ENCODE measurements at regions not wholly inside any gene's neighbourhood (a gene's known extent, or its start where the extent isn't known, plus 50 kb on each side); places are given as distances from the start of the nearest gene placed in this dataset.

DNA sequence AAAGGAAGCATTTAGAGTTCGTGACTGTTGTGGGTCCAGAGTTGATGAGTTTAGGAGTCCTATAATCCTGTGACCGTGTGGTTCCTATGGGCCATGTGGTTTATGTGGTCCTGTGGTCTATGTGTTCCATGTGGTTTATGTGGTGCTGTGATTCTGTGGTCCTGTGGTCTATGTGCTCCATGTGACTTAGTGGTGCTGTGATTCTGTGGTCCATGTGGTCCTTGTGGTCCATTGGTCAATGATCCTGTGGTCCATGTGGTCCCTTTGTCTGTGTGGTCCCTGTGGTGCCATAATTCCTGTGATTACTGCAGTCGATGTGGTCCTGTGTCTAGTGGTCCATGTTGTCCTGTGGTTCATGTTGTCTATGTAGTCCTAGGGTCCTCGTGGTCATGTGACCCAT, 167.3 kb downstream of the TMEM18 start:
- no peak for DNase-seq (ENCODE audit: low read depth)

DNA sequence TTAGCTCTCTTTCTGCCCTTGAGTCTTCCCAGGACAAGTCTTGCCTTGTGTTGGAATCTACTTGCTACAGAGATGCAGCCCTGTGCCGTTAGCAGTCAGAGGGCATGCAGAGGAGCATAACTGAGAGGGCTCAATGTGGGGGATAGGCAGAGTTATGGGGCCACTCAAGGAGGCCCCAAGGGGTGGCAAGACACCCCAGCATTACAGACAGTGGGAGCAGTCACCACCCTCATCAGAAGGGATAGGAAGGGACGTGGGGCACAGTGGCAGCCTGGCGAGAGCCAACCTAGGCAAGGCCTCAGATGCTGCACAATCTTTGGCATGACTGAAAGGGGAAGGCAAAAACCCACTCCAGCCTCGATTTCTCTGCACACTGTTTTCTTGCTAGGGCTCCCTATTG, 169.1 kb downstream of the TMEM18 start:
- DNase-seq (ENCODE audit: low read depth) = no peak

DNA sequence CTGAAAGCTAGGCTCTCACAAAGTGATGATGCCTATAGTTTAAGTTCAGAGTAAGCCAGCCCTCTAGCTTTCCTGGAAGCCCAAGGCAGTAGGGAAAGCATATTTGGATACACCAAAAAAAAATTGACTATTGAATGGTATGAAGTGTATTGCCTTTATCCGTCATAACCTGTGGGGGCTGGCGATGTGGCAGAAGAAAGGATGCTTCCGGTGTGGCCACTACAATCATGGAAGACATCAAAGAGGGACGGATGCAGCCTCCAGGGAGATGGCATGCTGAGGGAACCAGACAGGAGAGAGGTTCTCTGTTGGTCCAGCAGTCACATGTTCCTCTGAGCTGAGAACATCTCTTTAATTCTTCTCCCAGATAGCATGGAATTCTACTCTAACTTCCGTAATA, 170.3 kb downstream of the TMEM18 start:
- DNase-seq (ENCODE audit: low read depth) = no peak

DNA sequence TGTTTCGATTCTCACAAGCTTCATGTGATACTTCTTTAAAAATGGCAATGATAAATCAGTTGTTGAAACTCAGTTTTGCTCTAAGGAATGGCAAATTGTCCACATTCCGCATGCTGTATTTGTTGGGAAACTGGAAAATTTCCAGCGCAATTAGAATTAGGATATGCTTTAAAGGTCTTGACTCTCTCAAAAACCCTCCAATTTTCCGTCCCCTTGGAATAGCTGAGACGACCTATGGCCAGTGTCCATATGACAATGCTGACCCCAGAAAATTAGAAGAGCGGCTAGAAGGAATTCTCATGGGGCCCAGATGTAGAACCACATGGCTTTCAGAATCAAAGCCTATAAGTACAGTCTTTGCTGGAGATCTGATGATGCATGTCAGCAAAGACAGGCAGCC, 170.8 kb downstream of the TMEM18 start:
- DNase-seq (ENCODE audit: low read depth) = no peak

DNA sequence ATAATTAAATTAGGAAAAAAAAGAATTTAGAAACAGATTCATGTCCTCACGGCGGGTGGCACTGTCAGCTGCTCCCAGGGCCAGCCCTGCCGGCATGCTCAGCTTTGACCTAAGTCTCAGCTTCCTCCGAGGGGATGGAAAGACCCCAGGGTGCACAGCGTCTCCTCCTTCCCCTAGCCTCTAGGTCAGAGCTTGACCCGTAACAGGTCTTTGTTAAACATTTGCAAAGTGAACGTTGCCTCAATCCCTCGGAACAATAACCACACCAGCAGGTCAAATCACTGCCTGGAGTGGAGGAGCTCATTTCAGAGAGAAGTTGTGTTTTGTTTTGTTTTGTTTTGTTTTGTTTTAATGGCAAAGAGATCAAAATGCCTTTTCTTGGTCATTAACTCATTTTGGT, 171.3 kb downstream of the TMEM18 start:
- DNase-seq (ENCODE audit: low read depth) = no peak

DNA sequence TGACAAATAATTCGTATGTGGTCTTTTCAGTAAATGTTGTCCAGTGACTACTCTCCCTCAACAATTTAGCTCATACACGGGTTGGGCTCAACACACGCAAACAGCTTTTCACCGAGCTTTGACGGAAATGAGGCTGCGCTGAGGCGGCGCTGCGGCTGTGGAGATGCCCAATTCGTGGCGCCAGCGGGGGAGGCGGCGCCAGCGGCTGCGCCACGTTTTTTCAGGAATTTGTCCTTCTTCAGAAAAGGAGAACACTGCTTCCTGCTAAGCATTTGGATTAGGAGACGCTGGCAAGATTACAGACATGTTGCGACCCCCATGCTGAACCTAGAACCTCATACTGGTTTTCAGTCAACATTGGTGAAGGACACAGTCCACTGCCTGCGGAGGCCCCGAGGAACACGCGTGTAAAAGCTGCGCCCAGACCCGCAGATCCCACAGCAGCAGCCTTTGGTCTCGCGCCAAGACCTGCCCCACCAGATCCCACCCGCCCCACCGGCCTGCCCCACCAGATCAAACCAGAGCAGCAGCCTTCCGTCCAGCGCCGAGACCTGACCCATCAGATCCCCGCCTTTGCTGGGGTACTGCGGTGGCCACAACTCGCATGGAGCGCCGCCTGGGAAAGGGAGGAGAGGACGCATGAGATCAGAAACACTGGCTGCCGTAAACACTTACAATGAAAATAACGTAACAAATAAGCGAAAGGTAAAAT, 173.8 kb downstream of the TMEM18 start:
- DNase-seq (ENCODE audit: low read depth) = no peak

DNA sequence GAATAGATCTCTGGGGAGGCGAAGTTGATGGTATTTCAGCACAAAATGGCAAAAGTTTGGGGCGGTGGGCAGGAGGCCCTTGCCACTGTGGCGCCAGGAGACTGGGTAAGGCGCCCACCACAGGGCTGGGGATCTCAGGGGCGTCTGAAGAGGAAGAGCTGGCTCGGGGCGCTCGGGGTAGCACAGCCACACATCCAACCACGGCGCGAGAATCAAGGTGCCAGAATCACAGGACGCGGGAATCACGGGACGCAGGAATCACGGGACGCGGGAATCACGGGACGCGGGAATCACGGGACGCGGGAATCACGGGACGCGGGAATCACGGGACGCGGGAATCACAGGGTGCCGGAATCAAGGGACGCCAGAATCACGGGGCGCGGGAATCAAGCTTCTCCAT, 174.4 kb downstream of the TMEM18 start:
- DNase-seq (ENCODE audit: low read depth) = no peak

DNA sequence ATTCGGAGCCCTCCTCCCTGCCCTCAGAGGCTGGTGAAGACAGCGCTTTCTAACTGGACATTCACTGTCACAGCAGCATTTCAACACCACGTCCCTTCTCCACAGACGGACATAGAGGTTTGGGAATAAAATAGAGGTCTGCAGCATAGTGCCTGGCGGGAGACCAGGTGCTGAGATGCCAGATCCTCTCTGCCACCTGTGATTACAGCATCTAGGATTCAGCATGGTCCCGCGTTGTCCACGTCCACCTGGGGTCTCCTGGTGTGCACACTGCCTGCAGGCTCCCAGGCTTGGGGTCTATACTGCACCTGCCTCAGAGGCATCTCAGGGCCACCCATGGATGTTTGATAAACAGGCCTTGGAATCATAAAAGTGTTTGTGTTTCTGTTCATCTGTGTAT, 175.5 kb downstream of the TMEM18 start:
- DNase-seq (ENCODE audit: low read depth) = no peak

DNA sequence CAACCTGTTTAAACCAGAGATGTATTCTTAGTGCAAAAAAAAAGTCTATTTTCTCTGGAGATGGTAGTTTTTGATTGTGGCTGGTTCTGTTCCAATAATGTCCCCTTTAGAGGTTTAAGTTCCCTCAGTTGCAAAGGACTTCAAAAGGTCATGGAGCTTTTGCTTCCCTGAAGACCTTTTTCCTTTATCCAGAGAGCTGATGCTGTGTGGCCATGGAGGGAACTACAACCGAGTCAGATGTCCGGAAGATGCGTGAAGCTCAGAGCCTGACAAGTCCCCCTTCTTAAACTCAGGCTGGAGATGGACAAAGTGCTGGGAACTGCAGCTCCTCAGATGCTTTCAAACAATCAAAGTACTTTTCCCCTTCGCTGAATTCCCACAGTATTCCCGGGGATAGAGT, 176.1 kb downstream of the TMEM18 start:
- no peak for DNase-seq (ENCODE audit: low read depth)

DNA sequence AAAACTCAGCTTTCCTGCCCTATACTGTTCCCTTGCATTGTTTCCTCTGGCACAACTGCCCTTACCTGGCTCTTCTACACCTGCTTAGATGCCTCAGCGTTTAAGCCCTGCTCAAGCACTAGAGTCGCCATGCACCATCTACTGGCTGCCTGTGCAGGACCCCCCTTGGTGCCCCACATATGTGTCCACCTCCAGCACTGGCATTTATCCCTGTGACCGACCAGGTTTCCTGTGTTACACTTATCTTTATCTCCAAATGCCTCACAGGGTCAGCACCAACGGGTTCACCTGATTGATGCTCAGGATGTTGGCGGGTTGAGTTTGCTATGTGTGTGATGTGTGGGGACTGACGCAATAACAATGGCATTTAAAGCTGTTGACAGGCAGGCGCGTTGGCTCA, 177.5 kb downstream of the TMEM18 start:
- DNase-seq (ENCODE audit: low read depth) = no peak

DNA sequence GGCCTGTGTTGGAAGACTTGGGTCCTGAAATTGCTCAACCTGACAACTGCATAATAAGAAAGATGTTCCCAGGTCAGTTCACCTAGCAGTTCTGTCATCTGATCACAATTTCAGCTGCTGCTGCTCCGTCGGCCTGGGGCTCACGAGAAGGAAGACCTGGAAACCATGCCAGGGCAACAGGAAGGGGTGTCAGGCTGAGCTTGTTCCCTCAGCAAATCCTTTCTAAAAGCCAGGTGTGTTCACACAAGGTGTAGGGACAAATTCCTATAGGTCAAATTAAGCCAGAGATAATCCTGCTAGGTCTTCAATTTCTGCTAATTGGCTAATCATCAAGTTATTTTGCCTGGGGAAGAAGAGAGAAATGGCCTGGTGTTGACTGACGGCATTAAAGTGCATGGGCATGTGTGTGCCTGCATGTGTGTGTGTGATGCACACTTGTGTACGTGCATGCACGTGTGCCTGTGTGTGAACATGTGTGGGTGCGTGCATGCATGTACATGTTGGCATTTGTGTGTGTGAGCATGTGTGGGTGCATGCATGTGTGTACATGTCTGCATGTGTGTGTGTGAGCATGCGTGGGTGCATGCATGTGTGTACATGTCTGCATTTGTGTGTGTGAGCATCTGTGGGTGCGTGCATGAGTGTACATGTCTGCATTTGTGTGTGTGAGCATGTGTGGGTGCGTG, 178.6 kb downstream of the TMEM18 start:
- DNase-seq (ENCODE audit: low read depth) = no peak

DNA sequence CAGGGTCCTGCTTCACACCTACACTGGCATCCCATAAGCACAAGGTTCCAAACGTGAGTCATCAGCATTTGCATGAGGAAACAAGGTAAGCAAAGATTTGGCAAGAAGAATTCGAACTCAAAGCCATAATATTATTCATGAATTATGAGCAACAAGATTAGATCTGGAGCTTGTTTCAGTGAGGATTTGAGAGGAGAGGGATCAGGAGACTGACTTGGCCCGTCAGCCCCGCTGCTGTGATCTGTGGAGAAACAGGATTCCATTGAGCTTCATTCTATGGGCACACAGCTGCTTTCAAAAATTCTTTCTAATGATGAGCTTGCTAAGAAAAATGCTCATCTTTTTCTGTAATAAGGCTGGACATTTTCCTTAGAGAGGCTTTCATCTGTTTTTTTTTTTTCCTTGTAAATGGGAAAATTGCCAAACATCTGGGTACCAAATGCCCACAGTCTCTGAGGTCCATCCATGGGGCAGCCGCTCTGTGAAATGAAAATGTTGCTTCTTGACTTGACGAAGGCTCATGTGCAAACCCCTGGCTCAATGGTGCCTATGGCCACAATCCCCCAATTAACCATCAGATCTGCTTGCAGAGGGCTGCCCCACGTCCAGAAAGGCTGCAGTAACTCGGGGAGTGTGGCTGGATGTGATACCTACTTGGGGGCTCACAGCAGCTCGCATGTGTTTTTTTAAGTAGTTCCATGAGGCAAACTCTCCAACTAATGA, 179.3 kb downstream of the TMEM18 start:
- no peak for DNase-seq (ENCODE audit: low read depth)

DNA sequence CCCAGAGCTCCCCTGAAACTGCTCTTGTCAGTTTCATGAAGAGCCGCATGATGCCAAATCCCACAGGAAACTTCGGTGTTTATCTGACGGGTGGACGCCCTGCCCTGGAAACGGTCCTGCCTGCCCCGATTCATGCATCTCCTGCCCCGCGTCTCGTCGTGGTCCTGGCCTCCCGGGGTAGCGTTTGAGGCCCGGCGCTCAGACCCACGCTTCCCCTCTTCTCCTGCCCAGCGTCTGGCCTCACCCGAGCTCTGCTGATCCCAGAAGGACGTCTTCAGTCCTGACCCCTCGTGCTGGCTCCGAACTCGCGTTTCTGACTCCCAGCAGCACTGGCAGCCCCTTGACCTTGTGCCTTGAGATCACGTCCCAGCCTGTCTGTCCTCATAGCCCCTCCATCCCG, 180.5 kb downstream of the TMEM18 start:
- no peak for DNase-seq (ENCODE audit: low read depth)

DNA sequence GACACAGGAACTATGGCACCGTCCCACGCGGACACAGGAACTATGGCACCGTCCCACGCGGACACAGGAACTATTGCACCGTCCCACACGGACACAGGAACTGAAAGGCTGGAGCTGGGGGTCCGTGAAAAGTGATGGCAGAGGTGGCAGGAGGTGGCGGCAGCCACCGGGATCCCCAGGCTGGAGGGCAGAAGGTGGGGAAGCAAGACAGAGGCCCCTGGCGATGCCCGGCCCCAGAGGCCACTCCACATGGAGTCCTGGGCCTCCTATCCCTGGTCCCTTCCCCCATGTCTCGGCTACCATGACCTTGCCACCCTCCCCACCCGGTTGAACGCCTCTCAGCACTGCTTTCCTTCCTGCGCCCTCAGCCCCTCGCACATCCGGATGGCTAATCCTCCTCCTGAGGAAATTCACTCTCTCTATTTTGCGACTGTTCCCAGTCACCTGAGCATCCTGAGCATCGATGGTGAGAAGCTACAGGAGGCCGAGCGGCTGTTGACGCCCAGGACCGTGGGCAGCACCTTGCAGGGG, 181.4 kb downstream of the TMEM18 start:
- no peak for DNase-seq (ENCODE audit: low read depth)

DNA sequence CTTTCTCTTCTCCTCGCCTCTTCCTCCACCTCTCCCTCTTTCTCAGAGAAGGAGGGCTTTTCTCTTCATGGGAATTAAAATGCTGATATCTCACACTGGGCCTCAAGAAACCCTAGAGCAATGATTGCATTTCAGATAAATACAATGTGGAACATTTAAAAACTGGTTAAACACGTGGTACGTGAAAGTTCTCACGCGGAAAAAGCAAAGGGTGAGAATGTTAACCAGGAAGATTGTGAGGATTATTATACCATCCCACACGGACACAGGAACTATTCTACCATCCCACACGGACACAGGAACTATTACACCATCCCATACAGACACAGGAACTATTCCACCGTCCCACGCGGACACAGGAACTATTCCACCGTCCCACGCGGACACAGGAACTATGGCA, 182.4 kb downstream of the TMEM18 start:
- no peak for DNase-seq (ENCODE audit: low read depth)

DNA sequence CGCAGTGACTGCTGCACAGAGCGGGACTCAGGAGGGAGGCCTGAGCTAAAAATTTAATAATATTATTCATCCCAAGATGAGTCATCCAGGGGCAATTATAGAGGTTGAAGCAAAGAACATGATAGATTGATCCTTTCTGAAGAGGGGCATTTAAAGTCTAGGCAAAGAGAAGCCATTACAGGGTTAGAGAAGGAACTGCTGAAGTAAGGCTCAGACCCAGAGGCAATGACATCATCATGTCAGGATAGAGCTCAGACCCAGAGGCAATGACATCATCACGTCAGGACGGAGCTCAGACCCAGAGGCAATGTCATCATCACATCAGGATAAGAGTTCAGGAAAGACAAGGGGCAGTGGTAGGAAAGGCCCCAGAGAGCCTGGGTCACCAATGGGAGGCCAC, 184.0 kb downstream of the TMEM18 start:
- DNase-seq (ENCODE audit: low read depth) = no peak

DNA sequence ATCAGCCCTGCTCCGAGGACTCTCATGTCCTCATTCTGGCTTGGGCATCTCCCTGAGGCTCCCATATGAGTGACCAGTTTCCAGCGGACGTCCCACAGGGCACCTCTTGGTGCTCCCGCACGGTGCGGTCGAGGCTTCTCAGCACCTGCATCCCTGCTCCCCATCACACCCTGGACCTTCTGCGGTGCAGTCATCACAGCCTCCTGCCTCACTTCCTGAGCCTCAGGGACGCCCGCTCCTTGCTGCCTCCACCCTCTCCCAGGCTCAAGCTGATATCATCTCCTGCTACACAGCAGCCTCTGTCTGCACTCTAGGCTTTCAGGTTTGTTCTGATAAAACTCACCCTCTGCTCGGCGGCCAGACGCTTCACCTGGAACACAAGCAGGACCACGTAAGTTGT, 185.0 kb downstream of the TMEM18 start:
- no peak for DNase-seq (ENCODE audit: low read depth)

DNA sequence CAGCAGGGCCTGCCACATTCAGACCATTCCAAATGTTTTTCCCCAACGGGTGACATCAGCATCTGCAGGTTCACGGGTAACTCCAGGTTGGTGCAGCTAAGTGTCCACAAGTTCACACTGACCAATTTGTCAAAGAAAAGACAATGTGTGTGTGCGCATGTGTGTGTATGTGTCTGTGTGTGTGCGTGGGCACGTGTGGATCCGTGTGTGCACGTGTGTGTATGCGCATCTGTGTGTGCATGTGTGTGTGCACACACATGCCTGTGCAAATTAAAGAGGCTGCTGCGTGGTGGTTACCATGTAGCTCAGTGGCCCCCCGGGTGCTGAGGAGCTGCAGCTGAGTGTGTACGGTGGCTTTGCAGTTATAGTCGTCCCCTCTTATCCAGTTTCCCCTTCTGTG, 187.4 kb downstream of the TMEM18 start:
- DNase-seq (ENCODE audit: low read depth) = no peak

DNA sequence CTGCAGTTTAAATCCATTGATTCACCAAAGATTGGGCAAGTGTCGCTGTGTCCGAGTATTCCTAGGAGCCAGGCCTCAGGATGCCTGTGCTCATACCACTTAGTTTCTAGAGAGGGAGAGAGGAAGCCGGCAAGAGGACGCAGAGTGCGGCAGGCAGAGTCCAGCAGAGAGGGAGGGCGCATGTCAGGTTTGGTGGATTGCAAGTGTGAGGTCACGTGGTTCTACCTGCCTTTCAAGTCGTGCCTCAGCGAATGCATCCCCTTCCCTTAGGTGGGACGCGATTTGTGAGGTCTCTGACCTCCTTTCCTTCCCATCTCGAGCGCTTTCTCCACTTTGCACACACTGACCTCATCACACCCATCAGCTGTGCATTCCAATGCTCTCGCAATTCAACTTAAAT, 188.1 kb downstream of the TMEM18 start:
- DNase-seq (ENCODE audit: low read depth) = no peak

DNA sequence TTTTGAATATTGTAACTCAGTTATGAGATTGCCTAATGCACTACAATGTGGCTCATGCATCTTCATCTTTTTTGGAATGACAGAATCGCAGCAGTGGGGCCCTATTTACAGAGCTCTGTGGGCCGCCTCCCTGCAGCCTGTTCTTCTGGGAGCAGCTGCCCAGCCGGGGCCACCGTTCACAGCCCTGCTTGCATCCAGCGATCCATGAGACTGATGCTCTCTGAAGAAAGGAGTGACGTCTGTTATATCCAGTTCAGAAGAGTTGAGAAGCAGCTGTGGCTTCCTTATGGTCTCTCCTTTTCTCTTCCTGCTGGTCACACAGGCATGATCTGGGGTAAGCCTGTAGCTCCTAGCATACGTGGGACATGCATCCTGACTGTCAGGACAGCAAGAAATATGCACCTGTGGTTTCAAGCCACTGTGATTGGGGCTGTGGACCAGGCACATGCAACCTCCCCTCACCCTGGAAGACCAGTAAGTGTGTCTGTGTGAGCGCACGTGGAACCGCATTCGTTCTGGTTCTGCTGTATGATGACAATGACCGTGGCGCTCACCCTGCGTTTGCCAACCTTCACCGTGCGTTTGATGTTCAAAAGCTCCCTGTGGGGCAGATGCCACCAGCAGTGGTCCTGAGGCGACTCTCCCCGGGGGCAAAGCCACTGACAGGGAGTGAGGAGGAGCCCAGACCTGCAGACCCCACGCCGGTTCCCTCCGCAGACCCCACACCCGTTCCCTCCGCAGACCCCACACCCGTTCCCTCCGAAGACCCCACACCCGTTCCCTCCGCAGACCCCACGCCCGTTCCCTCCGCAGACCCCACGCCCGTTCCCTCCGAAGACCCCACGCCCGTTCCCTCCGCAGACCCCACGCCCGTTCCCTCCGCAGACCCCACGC, 189.8 kb downstream of the TMEM18 start:
- no peak for DNase-seq (ENCODE audit: low read depth)

DNA sequence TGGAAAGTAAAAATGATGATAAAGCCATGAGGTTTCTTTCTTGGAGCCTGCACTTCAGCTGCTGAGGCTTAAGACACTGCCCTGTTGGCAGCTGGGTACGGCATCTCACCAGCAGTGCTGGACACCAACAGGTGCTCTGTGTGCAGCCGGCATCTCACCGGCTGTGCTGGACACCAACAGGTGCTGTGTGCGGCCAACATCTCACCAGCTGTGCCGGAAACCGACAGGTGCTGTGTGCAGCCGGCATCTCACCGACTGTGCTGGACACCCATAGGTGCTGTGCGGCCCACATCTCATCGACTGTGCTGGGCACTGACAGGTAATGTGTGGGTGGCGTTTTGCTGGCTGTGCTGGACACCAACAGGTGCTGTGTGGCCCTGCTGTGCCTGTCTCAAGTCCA, 190.8 kb downstream of the TMEM18 start:
- DNase-seq (ENCODE audit: low read depth) = no peak

DNA sequence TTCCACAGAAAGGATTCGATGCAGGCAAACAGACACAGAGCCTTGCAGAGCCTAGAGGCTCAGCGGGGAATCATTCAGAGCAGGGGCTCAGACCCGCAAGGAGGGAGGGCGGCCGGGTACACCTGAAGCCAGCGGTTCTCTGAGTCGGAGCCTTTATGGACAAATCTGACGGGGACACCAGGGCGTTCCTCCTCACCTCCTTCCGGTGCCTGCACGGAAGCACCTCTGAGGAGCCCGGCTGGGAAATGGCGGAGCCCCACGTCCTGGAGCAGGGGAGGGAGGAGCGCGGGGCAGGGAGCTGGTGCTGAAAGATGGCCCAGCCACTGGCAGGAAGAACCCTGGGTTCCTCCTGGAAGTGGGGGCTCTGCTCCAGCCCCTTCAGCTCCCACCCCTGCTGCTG, 193.5 kb upstream of the ALKAL2 start:
- no peak for DNase-seq (ENCODE audit: low read depth)

Measured in stimulated activated CD8-positive, alpha-beta memory T cell treated with anti-CD3 and anti-CD28 coated beads, Interleukin-4, amount 100 ng/mL, for 24 hours (primary cell).